ENCODE measurements at regions not wholly inside any gene's neighbourhood (a gene's known extent, or its start where the extent isn't known, plus 50 kb on each side); places are given as distances from the start of the nearest gene placed in this dataset.
"Not testable (repeated sequence)": the region's sequence is repeated elsewhere in the genome, so short reads cannot be mapped to it uniquely, and the experiment has no call there.

DNA sequence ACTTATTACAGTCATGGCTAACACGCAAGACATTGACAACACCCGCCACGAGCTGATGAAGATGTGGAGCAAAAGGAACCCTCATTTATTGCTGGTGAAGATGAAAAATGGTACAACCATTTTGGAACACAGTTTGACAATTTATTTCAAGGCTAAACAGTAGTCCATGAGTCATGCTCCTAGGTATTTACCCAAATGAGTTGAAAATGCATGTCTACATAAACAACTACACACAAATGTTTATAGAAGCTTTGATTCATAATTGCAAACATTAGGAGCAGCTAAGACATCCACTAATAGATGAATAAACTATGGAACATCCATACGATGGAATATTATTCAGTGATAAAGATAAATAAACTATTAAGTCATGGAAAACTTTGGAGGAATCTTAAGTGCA is 580.1 kb downstream of the RAPGEF2 start:
- H3K4me3 Mint-ChIP-seq = no peak overlapping the region
- H3K27me3 Mint-ChIP-seq = no peaks in the 10 kb centered on the region
- H3K27ac Mint-ChIP-seq = no peak overlapping the region
- H3K9me3 Mint-ChIP-seq = peaks cover 5% of the 10 kb centered on the region
- no peaks in the 10 kb centered on the region for H3K36me3 Mint-ChIP-seq
- no peak for ATAC-seq
- H3K4me1 Mint-ChIP-seq = no peaks in the 10 kb centered on the region

DNA sequence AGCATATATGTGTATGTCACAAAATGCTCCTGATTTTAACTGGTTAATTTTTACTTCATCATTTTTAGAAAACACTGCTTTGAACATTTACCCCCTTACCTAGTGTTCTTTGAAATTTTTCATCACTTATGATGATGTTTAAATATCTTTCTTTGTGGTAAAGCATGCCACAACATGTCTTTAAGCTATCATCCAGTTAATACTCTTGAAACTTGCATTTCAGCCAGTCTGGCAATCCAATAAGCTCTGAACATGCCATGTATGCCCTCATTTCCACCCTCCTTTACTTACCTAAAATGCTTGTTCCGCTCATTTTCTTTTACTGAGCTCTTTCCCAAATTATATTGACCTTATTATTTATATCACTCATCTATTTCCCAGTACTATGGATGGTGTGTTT is 581.2 kb downstream of the RAPGEF2 start:
- Mint-ChIP-seq H3K4me1 (no peaks in the 10 kb centered on the region), H3K27ac (no peak overlapping the region), H3K4me3 (no peak overlapping the region), H3K27me3 (no peaks in the 10 kb centered on the region), H3K9me3 (peaks cover 7% of the 10 kb centered on the region), H3K36me3 (no peaks in the 10 kb centered on the region)
- no peak for ATAC-seq

DNA sequence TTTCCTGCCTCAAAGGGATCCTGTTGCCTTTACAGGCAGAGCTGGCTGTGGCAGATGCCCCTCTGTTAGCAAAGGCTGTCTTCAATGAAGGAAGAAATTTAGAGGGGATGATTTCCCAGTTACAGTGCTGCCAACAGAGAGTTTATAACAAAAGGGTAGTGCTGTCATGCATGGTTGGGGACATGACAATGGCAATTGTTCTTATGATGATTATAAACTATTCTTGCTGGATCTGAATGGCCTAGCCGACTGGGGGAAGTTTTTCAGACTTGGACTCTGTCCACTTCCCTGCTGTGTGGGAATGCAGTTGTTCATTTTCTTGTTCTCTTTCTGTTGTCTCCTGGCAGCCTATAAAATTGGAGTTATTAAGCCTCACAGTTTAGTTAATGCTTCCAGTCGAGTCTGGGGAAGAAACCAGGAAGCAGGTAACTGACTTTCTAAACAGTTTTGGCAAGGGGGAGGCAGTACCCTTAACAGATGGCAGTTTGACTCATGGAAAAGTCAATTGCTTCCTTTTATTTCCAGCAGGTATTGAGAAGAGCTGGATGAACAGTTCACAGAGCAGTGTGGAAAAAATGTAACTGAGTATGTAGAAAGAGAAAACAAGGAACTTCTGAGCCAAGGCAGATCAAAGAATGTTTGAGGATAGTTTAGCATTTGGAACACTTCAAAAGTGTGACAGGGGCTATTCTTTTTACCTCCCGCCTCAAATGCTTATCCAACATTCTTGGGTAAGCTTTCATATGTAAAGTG is 582.6 kb downstream of the RAPGEF2 start:
- Mint-ChIP-seq H3K4me3 (no peak overlapping the region), H3K27ac (no peak overlapping the region), H3K9me3 (peaks cover 11% of the 10 kb centered on the region), H3K27me3 (no peaks in the 10 kb centered on the region), H3K36me3 (no peaks in the 10 kb centered on the region), H3K4me1 (no peaks in the 10 kb centered on the region)
- no peak for ATAC-seq

DNA sequence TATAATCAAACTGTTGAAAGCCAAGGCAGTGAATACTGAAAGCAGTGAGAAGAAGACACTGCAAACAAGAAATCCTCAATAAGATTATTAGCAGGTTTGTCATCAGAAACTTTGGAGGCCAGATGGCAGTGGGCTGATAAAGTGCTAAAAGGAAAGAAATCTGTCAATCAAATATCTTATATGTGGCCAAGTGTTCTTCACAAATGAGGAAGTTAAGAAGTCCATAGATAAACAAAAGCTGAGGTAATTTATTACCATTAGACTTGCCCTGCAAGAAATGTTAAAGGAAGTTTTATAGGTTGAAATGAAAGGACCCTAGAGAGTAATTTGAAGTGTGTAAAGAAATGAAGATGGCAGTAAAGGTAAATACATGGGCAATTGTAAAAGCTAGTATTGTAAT is 586.6 kb downstream of the RAPGEF2 start:
- no peak for ATAC-seq
- no peaks in the 10 kb centered on the region for H3K4me1 Mint-ChIP-seq
- H3K4me3 Mint-ChIP-seq = no peak overlapping the region
- H3K27me3 Mint-ChIP-seq = no peaks in the 10 kb centered on the region
- peaks cover 16% of the 10 kb centered on the region for H3K9me3 Mint-ChIP-seq
- H3K27ac Mint-ChIP-seq = no peak overlapping the region
- H3K36me3 Mint-ChIP-seq = no peaks in the 10 kb centered on the region

DNA sequence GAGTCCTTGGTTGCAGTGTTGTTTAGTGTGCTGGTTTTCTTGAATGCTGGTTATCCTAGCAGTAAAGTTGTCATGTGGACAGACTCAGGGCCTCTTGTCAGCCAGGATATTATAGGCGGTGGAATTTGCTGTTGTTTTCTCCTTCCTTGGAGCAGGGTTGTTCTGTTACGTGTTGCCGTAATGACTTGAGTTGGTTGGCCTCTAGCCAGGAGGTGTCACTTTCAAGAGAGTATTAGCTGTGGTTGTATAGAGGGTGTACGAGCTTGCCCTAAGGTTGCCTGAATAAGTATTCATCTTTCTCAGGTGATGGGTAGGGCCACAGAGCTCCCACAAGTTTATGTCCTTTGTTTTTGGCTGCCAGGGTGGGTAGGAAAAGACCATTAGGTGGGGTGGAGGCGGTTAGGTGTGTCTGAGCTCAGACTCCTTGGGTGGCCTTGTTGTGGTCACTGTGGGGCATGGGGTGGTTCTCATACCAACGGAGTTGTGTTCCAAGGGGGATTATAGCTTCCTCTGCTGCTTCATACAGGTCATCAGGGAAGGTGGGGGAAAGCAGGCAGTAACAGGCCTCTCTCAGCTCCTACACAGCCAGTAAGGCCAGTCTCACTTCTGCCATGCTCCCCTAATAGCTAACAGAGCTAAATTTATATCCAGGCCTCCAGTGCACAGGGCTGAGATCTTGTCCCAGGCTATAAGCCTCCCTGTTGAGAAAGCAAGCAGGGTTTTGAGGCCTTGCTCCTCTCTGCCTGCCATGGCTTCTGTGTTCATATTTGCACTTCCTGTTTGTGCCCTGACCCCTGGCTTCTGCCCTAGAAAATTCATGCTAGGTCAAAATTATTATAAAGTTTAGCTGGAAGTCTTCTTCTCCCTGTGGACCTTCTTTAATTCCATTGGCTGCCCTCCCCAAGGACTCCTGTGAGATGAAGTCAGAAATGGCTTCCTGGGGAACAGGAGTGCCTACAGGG is 594.7 kb downstream of the RAPGEF2 start:
- no peaks in the 10 kb centered on the region for H3K27me3 Mint-ChIP-seq
- no peaks in the 10 kb centered on the region for H3K36me3 Mint-ChIP-seq
- peaks cover 17% of the 10 kb centered on the region for H3K9me3 Mint-ChIP-seq
- no peak overlapping the region for H3K27ac Mint-ChIP-seq
- H3K4me1 Mint-ChIP-seq = no peaks in the 10 kb centered on the region
- H3K4me3 Mint-ChIP-seq = no peak overlapping the region
- ATAC-seq = peak; percentile 47

DNA sequence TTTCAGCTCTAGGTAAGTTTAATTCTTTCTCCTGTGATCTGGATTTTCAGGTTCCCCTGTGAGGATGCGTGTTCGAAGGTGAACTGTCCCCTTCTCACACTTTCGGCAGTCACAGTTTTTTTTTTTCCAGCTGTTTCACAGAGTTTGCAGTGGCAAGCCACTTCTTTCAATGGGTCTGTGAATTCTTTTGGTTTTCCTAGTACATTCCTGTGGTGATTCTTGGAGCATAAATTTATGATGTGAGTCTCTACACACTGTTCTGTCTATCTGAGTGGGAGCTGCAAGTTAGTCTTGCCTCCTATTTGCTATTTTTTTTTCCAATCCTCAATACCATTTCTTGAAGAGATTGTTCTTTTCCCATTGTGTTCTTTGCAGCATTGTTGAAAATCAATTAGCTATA is 595.5 kb downstream of the RAPGEF2 start:
- Mint-ChIP-seq H3K36me3 (no peaks in the 10 kb centered on the region), H3K27ac (no peak overlapping the region), H3K9me3 (peaks cover 14% of the 10 kb centered on the region), H3K27me3 (no peaks in the 10 kb centered on the region), H3K4me1 (no peaks in the 10 kb centered on the region), H3K4me3 (no peak overlapping the region)
- no peak for ATAC-seq

DNA sequence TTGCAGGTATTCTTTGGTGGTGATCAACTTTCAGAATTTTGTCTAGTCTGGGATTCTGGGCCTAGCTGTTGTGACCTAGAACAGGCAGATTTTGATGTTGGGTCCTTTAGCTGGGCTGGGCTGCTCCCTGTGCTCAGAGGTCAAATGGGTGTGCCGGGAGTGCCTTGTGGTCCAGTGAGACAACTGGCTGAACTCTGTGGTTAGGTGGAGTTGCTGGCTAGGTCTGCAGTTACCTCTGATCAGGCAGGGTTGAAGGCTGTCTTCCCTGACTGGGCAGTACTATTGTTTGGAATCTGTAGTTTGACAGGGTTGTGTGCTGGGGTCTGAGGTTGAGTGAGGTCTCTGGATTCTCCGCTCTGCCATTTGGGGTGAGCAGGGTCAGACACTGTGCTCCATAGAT is 599.3 kb downstream of the RAPGEF2 start:
- Mint-ChIP-seq H3K36me3 (no peaks in the 10 kb centered on the region), H3K27me3 (no peaks in the 10 kb centered on the region), H3K9me3 (peaks cover 6% of the 10 kb centered on the region), H3K27ac (no peak overlapping the region), H3K4me1 (no peaks in the 10 kb centered on the region), H3K4me3 (no peak overlapping the region)
- no peak for ATAC-seq

DNA sequence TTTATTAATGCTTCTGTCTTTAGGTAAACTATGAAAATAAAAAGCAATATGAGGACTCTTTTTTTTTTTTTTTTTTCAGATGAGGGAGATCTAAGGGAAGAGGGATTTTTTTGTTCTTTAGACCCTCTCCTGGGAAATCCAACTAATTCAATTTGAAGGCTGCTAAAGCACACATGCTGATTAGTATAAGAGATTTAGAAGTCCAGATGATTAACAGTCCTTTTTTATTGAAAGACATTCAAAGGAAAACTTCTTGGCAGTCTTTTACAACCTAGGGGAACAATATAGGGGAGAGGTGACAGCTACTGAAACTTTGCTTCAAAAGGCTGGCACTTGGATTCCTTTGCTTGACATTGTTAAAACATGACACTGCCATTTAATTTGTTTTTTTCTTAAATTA is 602.5 kb downstream of the RAPGEF2 start:
- no peak overlapping the region for H3K27ac Mint-ChIP-seq

DNA sequence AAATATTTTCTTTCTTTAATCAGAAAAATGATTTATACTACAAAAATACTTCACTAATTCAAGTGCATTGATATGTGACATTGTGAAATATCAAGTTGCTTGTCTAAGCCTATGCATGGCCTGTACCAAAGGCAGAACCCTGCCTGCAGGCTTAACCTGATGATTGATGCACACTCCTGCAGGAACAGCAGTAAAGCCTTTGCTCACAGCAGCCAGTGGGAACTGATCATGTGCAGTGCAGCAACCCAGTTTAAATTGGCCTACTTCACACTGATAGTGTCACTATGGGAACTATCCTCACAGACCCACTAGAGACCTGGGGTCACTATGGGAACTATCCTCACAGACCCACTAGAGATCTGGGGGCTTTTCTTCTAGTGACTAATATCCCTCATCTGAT is 603.8 kb downstream of the RAPGEF2 start:
- no peaks in the 10 kb centered on the region for H3K27me3 Mint-ChIP-seq
- no peaks in the 10 kb centered on the region for H3K36me3 Mint-ChIP-seq
- ATAC-seq = no peak
- H3K4me3 Mint-ChIP-seq = no peak overlapping the region
- peaks cover 3% of the 10 kb centered on the region for H3K9me3 Mint-ChIP-seq
- no peak overlapping the region for H3K27ac Mint-ChIP-seq
- H3K4me1 Mint-ChIP-seq = no peaks in the 10 kb centered on the region

More for the DNA sequence above, 602.5 kb downstream of the RAPGEF2 start:
- Mint-ChIP-seq H3K27me3 (no peaks in the 10 kb centered on the region), H3K9me3 (peaks cover 8% of the 10 kb centered on the region), H3K4me1 (no peaks in the 10 kb centered on the region), H3K4me3 (no peak overlapping the region), H3K36me3 (no peaks in the 10 kb centered on the region)
- no peak for ATAC-seq

DNA sequence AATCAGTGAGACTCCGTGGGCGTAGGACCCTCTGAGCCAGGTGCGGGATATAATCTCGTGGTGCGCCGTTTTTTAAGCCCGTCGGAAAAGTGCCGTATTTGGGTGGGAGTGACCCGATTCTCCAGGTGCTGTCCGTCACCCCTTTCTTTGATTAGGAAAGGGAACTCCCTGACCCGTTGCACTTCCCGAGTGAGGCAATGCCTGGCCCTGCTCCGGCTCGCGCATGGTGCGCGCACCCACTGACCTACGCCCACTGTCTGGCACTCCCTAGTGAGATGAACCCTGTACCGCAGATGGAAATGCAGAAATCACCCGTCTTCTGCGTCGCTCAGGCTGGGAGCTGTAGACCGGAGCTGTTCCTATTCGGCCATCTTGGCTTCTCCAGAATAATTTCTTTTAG is 612.3 kb downstream of the RAPGEF2 start:
- H3K4me3 Mint-ChIP-seq, H3K9me3 Mint-ChIP-seq, H3K27me3 Mint-ChIP-seq, H3K36me3 Mint-ChIP-seq, H3K4me1 Mint-ChIP-seq, H3K27ac Mint-ChIP-seq, ATAC-seq: not testable (repeated sequence)

DNA sequence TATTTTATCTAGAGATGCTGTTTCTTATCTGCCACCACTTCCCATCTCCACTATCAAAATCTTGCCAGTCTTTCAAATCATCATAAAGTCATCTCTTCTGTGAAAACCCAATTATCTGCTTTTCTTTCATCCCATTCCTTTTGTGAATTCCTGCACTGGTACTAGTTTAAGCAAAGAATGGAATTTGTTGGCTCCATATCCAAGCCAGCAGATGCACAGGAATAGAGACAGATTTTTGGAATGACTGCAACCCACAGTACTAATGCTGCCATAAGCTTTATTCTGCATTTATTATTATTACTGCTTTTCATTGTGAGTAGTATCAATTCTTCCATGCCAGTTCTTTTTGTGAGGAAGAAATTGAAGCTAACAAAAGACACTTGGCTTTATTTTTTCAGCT is 616.7 kb downstream of the RAPGEF2 start:
- H3K9me3 Mint-ChIP-seq = peaks cover 7% of the 10 kb centered on the region
- no peak for ATAC-seq
- no peak overlapping the region for H3K4me3 Mint-ChIP-seq
- H3K4me1 Mint-ChIP-seq = no peaks in the 10 kb centered on the region
- no peaks in the 10 kb centered on the region for H3K36me3 Mint-ChIP-seq
- H3K27me3 Mint-ChIP-seq = no peaks in the 10 kb centered on the region
- no peak overlapping the region for H3K27ac Mint-ChIP-seq

DNA sequence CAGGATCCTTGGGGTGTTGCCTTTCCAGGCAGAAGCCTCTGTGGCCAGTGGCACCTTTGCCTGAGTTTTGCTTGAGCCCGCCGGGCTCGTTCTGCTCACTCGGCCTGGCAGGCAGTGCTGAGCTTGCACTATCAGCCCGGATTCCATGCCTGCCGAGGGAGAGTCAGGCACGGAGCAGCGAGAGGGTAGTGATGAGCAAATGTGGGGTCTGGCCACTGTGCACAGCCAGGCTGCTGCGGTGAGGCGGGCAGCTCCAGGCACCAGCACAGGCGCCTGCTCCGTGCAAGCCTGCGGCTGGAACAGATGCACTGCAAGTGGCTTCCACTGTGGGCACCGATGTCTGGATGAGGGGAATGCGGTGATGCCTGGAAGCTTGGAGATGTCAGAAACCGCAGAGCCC is 619.2 kb downstream of the RAPGEF2 start:
- Mint-ChIP-seq H3K9me3 (peaks cover 3% of the 10 kb centered on the region), H3K4me1 (no peaks in the 10 kb centered on the region), H3K27me3 (no peaks in the 10 kb centered on the region), H3K4me3 (no peak overlapping the region), H3K36me3 (no peaks in the 10 kb centered on the region), H3K27ac (no peak overlapping the region)
- no peak for ATAC-seq

DNA sequence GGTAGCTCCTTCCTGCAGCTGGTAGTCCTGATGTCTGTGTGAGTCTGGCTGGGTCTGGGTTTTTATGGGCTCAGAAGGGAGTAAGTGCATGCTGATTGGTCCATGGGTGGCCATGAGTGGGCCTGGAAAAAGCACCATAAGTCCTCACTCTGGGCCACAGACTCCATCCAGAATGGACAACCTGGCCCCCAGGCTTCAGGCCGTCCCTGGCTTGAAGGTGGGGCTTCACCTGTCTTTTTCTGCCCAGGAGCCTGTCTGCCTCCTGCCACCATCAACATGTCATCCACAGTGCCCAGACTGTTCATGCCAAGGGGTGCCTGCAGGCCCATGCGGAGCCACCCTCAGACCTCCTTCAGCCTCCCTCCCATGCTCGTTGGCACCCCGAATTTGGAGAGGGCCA is 620.0 kb downstream of the RAPGEF2 start:
- H3K27ac Mint-ChIP-seq = no peak overlapping the region
- H3K9me3 Mint-ChIP-seq = peaks cover 2% of the 10 kb centered on the region
- H3K36me3 Mint-ChIP-seq = no peaks in the 10 kb centered on the region
- no peak for ATAC-seq
- H3K4me1 Mint-ChIP-seq = no peaks in the 10 kb centered on the region
- H3K27me3 Mint-ChIP-seq = no peaks in the 10 kb centered on the region
- H3K4me3 Mint-ChIP-seq = no peak overlapping the region

DNA sequence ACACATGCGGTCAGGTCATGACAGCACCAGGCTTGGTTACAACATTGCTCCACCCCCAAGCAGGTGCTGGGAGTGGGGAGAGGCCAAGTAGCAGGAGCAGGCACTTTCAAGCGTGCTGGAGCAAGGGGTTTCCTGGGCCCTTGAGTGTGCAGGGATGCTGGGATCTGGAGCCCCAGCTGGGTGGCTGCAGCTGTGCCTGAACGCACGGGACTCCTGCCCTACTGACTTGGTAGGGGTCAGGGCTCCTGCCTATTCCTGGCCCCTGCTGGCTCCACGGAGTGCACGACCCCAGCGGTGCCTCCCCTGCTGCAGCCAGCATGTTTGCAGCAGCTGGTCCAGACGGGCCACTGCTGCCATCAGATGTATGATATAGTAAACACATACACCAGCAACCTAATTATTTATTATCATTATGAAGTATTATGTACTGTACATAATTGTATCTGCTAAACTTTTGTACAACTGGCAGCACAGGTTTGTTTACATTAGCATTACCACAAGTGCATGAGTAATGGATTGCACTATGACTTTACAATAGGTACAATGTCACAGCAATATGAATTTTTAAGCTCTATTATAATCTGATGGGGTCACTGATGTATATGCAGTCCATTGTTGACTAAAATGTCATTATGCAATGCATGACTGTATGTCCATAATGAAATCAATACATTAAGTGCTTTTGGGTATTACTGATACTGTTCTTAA is 620.6 kb downstream of the RAPGEF2 start:
- H3K27ac Mint-ChIP-seq = no peak overlapping the region
- no peaks in the 10 kb centered on the region for H3K4me1 Mint-ChIP-seq
- no peak for ATAC-seq
- no peak overlapping the region for H3K4me3 Mint-ChIP-seq
- H3K27me3 Mint-ChIP-seq = no peaks in the 10 kb centered on the region
- H3K36me3 Mint-ChIP-seq = no peaks in the 10 kb centered on the region
- H3K9me3 Mint-ChIP-seq = no peaks in the 10 kb centered on the region

DNA sequence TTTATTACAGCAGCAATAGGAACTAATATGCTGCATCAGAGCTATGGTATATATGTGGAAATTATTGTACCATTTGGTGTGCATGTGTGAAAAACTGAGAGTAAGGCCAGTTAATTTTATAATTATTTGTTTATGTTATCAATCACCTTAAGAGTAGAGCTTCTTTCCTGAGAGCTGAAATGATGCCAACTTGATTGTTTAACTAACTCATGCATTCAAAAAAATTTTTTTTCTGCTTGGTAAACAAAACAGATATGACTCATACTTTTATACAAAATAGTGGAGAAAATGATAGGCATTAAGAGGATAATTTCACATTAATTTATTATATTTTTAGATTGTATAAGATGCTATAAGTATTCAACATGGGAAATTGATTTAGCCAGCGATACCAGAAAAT is 622.7 kb downstream of the RAPGEF2 start:
- H3K4me3 Mint-ChIP-seq = no peak overlapping the region
- H3K27ac Mint-ChIP-seq = no peak overlapping the region
- H3K4me1 Mint-ChIP-seq = no peaks in the 10 kb centered on the region
- H3K9me3 Mint-ChIP-seq = no peaks in the 10 kb centered on the region
- H3K27me3 Mint-ChIP-seq = no peaks in the 10 kb centered on the region
- no peak for ATAC-seq
- no peaks in the 10 kb centered on the region for H3K36me3 Mint-ChIP-seq
